Endothelial cell of hepatic sinusoid (primary cell): ENCODE measurements at regions not wholly inside any gene's neighbourhood (a gene's known extent, or its start where the extent isn't known, plus 50 kb on each side); places are given as distances from the start of the nearest gene placed in this dataset.

Experiments
- in situ Hi-C: cut with HindIII; loops from 2 replicates; pipeline ENCODE4 v1.10.0; 2017; ENCODE audit warnings: low sequenced_read_pairs

DNA sequence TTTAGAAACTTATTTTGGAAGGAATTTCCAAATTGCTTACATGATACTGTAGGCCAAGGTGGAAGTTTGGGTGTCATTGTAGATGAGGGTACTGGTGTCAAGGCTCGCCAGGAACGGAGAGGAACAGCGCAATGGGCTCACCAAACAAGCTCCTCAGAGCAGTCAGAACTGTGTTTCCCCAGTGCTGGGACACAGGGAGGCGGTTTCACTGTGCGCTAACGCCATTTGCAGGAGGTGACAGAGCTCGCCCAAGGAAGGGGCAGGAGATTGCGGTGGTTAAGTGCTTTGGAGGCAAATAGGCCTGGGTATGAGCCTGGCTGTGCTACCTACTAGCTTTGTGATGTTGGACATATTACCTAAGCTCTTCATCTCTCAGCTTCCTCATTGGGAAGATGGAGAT lies 57.3 kb downstream of the HHEX start:
- in situ Hi-C loops: no loop called here

DNA sequence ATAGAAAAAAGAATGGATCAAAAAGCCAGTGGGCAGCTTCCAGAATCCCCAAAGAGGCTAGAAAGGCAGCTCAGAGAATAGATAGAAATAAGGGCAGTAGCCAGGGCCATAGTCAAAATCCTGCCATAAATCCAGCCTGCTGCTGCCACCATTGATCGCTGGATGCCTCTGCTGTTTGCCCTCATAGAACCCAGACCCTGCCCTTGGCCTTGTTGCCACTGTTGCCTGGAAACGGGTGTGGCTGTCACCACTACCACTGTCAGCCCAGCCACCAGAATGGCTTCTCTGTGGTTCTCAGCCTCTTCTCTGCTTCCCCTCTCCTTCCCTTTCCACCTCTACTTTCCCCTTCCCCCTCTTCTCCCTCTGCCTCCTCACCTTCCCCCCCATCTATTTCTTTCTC lies 57.8 kb downstream of the HHEX start:
- in situ Hi-C loops: no loop called here

- in situ Hi-C loops: no loop called here
Observed at GRCh38 chr10:92750791-92751533, 61.2 kb downstream of the HHEX start.

GRCh38 chr10:92751534-92751811 lies 61.7 kb downstream of the HHEX start:
- in situ Hi-C loops: no loop called here

- in situ Hi-C loops: no loop called here
Observed at GRCh38 chr10:92751827-92752226, 62.1 kb downstream of the HHEX start.

GRCh38 chr10:92753865-92754264 lies 64.1 kb downstream of the HHEX start:
- in situ Hi-C loops: no loop called here

DNA sequence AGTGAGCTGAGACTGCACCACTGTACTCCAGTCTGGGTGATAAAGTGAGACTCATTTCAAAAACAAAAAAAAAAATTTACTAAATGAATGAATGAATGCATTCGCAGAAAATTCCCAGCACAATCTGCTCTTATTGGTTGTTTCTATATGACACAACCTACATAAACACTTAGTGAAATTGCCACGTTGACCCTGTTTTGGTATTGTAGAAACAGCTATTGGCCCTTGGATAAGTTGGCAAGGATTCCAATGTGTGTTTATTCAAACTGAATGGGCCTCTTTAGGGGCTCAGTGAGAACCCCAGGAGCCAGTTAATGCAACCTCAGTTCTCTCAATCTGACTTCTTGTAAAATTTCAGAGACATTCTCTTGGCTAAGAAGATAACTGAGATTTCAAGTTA lies 66.0 kb downstream of the HHEX start:
- in situ Hi-C loops: no loop called here

GRCh38 chr10:92756201-92757065 lies 66.7 kb downstream of the HHEX start:
- in situ Hi-C loops: no loop called here

- in situ Hi-C loops: no loop called here
Observed at GRCh38 chr10:92757066-92757710, 67.4 kb downstream of the HHEX start.

DNA sequence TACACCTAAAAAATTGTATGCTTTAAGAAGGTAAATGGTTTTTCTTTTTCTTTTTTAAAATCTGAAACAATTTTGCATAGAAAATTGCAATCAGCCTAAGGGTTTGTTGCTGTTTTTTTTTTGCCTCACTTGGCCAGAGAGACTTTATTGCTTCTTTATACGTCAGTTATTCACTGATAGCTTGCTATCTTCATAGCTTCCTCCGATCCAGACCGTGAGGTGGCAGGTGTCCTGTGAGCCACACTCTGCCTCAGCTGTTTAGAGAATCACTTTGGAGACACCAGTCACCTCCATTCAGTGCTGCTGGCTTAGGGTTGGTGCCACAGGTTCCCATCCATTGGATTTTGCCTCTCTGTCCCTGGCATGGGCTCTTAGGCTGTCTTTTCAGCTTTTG lies 68.0 kb downstream of the HHEX start:
- in situ Hi-C loops: no loop called here

DNA sequence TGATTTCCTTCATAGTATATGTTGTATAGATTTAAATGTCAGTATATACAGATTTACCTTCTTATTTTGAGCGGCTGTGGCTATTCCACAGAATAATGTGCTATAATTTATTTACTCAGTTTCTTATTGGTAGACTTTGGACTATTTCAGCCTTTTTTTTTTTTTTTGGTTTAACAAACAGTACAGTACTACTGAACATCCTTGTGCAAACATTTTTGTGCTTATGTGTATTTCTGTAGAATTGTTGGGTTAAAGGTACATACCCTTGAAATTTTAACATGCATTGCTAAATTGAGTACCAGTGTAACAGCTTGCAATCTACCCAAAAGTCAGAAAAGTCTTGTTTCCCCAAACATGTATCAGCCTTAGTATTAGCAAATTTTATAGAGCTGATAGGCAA lies 68.8 kb downstream of the HHEX start:
- in situ Hi-C loops: no loop called here

- in situ Hi-C loops: no loop called here
Observed at GRCh38 chr10:92760609-92761008, 70.9 kb downstream of the HHEX start.

DNA sequence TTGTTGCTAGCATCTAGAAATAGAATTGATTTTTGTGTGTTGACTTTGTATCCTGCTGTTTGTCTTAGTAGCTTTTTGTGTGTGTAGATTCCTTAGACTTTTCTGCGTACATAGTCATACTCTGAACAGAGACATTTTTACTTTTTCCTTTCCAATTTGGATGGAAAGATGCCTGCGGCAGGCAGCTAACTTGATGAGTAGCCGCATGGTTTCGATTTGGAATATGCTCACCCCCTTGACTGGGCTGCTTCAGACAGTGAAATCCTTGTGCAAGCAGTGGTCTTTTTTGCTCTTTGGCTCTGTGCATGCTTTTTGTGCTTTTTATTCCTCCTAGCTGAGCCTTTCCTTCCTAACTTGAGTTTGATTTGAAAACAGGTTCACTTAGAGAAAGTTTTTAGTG lies 71.8 kb downstream of the HHEX start:
- in situ Hi-C loops: no loop called here

GRCh38 chr10:92763634-92764155 lies 73.9 kb downstream of the HHEX start:
- in situ Hi-C loops: no loop called here

DNA sequence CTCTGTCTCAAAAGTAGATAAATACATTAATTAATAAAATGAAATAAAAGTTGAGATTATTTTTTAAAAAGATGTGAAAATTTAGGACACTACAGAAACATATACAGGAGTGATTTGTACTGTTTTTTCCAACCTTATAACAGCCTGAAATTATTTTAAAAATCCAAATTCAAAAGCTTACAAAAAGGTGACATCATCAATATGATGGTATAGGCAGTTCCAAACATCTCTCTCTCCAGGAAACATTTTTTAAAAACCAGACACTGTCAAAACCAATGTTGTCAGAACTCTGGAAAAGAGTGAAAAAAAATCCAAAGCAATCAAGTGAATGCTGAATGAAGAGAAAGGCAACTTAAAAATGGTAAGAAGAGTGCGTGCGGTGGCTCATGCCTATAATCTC lies 76.7 kb downstream of the HHEX start:
- in situ Hi-C loops: no loop called here

DNA sequence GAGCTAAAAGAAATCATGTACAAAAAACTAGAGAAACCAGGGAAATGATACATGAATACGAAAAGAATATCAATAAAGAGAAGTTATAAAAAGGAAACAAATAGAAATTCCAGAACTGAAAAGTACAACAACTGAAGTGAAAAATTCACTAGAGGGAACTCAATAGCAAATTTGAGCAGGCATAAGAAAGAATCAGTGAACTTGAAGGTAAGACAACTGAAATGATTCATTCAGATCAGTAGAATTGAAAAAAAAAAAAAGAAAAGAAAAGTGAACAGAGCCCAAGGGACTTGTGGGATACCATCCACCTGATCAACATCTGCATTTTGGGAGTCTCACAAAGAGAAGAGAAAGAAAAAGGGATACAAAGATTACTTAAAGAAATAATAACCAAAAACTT lies 78.3 kb downstream of the HHEX start:
- in situ Hi-C loops: no loop called here

DNA sequence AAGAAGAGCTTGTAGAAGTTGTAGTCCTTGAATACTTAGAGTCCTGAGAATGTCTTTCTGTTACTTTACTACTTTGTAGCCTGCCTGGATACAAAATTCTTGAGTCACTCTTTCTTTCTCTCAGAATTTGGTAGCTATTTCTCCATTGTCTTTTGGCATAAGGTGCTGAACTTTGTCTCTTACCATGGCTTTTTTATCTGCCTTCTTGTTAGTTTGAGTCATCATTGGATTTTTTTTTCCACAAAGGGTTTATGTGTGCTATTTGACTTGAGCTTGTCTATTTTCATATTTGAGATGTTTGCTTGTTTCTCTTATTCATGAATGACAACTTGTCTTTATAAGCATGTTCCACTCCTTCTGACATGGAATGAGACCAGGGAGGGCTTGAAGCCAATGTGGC lies 74.5 kb upstream of the EXOC6 start:
- in situ Hi-C loops: no loop called here

DNA sequence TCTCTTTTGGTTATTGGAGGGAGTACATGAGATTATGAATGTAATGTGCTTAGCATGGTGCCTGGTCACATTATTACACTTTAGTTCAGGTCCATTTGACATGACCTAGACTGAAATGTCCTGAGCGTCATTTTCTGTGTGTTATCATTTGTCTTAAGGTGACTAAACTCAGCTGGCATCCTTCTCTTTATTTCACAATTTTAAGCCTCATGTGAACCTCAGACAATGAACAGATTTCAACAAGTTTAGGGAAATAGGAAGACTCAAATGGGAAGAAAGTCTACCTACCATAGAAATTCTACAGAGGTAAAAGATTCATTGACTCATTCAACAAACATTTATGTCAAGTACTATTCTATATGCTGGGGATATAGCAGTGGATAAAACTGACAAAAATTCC lies 70.2 kb upstream of the EXOC6 start:
- in situ Hi-C loops: no loop called here

- in situ Hi-C loops: loop anchor here (5.0 kb wide), 2 partner anchors 43 to 78 kb away; no protein-coding TSS in a partner anchor
Observed at GRCh38 chr10:92785118-92785517, 63.2 kb upstream of the EXOC6 start.

DNA sequence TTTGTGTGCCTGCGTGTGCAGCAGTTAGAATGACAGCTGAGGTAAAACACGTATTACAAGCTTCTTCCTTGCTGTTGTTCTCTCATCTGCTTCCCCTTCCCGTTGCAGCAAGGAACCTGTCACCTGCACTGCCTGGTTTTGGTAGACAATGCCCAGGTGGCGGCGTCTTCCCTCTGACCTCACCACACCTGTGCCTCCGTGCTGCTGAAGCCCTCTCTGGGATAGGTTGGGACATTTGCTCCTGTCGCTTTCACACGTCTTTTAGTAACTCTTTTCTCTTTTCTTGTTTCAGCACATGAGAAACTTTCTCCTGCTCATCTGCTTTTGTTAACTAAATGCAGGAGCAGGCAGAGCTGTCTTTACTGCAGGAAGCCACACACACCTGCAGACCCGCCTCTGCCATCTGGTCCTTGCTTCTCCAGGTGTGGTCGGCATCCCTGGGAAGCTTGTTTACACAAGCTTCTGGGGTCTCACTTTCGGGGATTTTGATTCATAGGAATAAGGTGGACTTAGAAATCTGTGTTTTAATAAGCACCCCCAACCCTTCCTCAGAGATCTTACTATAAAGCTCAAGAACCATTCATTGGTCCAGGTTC lies 60.7 kb upstream of the EXOC6 start:
- in situ Hi-C loops: loop anchor here (5.0 kb wide), 2 partner anchors 45 to 80 kb away; no protein-coding TSS in a partner anchor

DNA sequence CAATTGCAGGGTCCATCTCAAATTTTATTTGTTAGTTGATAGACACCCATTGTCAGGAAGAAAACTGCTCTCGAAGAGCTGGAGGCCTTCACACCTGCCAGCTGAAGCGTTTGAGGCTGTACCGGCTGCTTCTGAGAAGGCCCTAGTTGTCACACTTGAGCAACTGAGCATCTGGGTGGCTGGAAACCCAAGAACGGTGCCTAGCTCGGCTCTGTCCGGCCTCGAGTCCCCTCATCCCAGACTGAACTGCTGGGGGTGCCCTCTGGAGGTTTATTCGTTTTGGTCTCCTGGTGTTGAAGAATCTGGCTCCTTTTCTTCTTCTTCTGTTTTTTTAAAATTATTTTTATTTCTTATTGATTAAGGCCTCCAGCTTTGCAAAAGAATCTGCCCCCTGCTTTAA lies 59.3 kb upstream of the EXOC6 start:
- in situ Hi-C loops: loop anchor here (5.0 kb wide), 2 partner anchors 47 to 82 kb away; no protein-coding TSS in a partner anchor
